BE2C (cell line): ENCODE measurements at regions not wholly inside any gene's neighbourhood (a gene's known extent, or its start where the extent isn't known, plus 50 kb on each side); places are given as distances from the start of the nearest gene placed in this dataset.

Experiments
- DNase-seq: peaks from one replicate; pipeline ENCODE4 v3.0.0-alpha.2; 2020
- H3K27me3 ChIP-seq: fragments of 250-450 bp; sonication (Bioruptor Pico); 2 replicates; pipeline ENCODE4 v1.5.1; 2020; ENCODE audit warnings: mild to moderate bottlenecking
- H3K36me3 ChIP-seq: fragments of 250-450 bp; sonication (Bioruptor Pico); 2 replicates; pipeline ENCODE4 v1.5.1; 2020; ENCODE audit warnings: mild to moderate bottlenecking
- H3K4me1 ChIP-seq: fragments of 250-450 bp; sonication (Bioruptor Pico); 2 replicates; pipeline ENCODE4 v1.5.1; 2020
- H3K4me3 ChIP-seq: 2 replicates; pipeline ENCODE4 v1.5.1; 2011; ENCODE audit warnings: low read depth, low read length
- H3K9me3 ChIP-seq: fragments of 250-450 bp; sonication (Bioruptor Pico); 2 replicates; pipeline ENCODE4 v1.5.1; 2020
- CTCF ChIP-seq: IDR thresholded peaks from 2 replicates; pipeline ENCODE4 v1.5.1; 2012; ENCODE audit warnings: mild to moderate bottlenecking, low read depth, low read length

- no peaks in the 10 kb centered on the region for H3K27me3 ChIP-seq
- TF ChIP-seq CTCF, result no peak
- no peaks in the 10 kb centered on the region for H3K4me1 ChIP-seq
- no peaks in the 10 kb centered on the region for H3K9me3 ChIP-seq
- DNase-seq, result no peak
- no peak overlapping the region for H3K4me3 ChIP-seq
- H3K36me3 ChIP-seq, result no peaks in the 10 kb centered on the region
Observed at GRCh38 chr13:37342205-37342604, 236.7 kb upstream of the CSNK1A1L start.

- H3K36me3 ChIP-seq, result no peaks in the 10 kb centered on the region
- H3K27me3 ChIP-seq, result no peaks in the 10 kb centered on the region
- no peak overlapping the region for H3K4me3 ChIP-seq
- H3K9me3 ChIP-seq, result no peaks in the 10 kb centered on the region
- no peaks in the 10 kb centered on the region for H3K4me1 ChIP-seq
- DNase-seq, result peak; percentile 12
- TF ChIP-seq CTCF, result no peak
Observed at GRCh38 chr13:37340901-37341670, 235.6 kb upstream of the CSNK1A1L start.

GRCh38 chr13:37339386-37339735 is 233.9 kb upstream of the CSNK1A1L start:
- TF ChIP-seq CTCF, result no peak
- no peaks in the 10 kb centered on the region for H3K9me3 ChIP-seq
- no peaks in the 10 kb centered on the region for H3K36me3 ChIP-seq
- DNase-seq, result no peak
- no peak overlapping the region for H3K4me3 ChIP-seq
- H3K27me3 ChIP-seq, result no peaks in the 10 kb centered on the region
- no peaks in the 10 kb centered on the region for H3K4me1 ChIP-seq

GRCh38 chr13:37338726-37339385 is 233.4 kb upstream of the CSNK1A1L start:
- Histone ChIP-seq H3K4me1 (no peaks in the 10 kb centered on the region), H3K4me3 (no peak overlapping the region), H3K9me3 (no peaks in the 10 kb centered on the region), H3K36me3 (no peaks in the 10 kb centered on the region), H3K27me3 (no peaks in the 10 kb centered on the region)
- no peak for TF ChIP-seq CTCF
- no peak for DNase-seq

GRCh38 chr13:37326334-37326733 is 220.9 kb upstream of the CSNK1A1L start:
- no peaks in the 10 kb centered on the region for H3K36me3 ChIP-seq
- H3K9me3 ChIP-seq, result no peaks in the 10 kb centered on the region
- DNase-seq, result no peak
- no peak overlapping the region for H3K4me3 ChIP-seq
- H3K27me3 ChIP-seq, result no peaks in the 10 kb centered on the region
- no peak for TF ChIP-seq CTCF
- no peaks in the 10 kb centered on the region for H3K4me1 ChIP-seq

GRCh38 chr13:37319031-37319443 is 213.6 kb upstream of the CSNK1A1L start:
- H3K4me1 ChIP-seq, result no peaks in the 10 kb centered on the region
- H3K9me3 ChIP-seq, result no peaks in the 10 kb centered on the region
- no peak for TF ChIP-seq CTCF
- DNase-seq, result no peak
- H3K36me3 ChIP-seq, result no peaks in the 10 kb centered on the region
- no peaks in the 10 kb centered on the region for H3K27me3 ChIP-seq
- H3K4me3 ChIP-seq, result no peak overlapping the region
